Neural cell (in vitro differentiated cells): ENCODE measurements at regions not wholly inside any gene's neighbourhood (a gene's known extent, or its start where the extent isn't known, plus 50 kb on each side); places are given as distances from the start of the nearest gene placed in this dataset.

Source experiments
- CTCF ChIP-seq: fragments of 450-650 bp; IDR thresholded peaks from 2 replicates; pipeline ENCODE4 v1.5.1; 2014; ENCODE audit warnings: antibody characterized with exemption, mild to moderate bottlenecking, moderate library complexity; ENCODE audit not compliant: poor library complexity, severe bottlenecking
- EZH2 ChIP-seq: fragments of 200-600, 300-800 bp; shearing (Covaris generic), sonication (generic); IDR thresholded peaks from 2 replicates; pipeline ENCODE4 v1.6.1; 2014; ENCODE audit warnings: antibody characterized with exemption, low read length, borderline replicate concordance, mild to moderate bottlenecking; ENCODE audit not compliant: insufficient read depth, poor library complexity, severe bottlenecking
- REST ChIP-seq: IDR thresholded peaks from 2 replicates; pipeline ENCODE4 v1.6.1; 2012; ENCODE audit warnings: borderline replicate concordance

GRCh38 chr7:86969865-86970264 is 89.6 kb downstream of the ELAPOR2 start:
- TF ChIP-seq CTCF = no peak
- TF ChIP-seq REST = no peak
- no peak for TF ChIP-seq EZH2
